K562 (cell line): ENCODE measurements at regions not wholly inside any gene's neighbourhood (a gene's known extent, or its start where the extent isn't known, plus 50 kb on each side); places are given as distances from the start of the nearest gene placed in this dataset.

ENCODE experiments used
- ATAC-seq: fragments of 200-7000 bp; cut with Tn5 transposase; 3 replicates; pipeline ENCODE4 v1.9.1; 2020; ENCODE audit warnings: moderate library complexity
- BruUV-seq: library from RNA; stranded (reverse); fragments of 400-500 nt; replicated peaks from 2 replicates; lab custom pipeline; 2021; lab: Mats Ljungman, UMichigan
- CTCF ChIA-PET: fragments of 300-600 bp; formaldehyde crosslinking; extraction: SDS; loops from one replicate; lab custom pipeline; 2021; ENCODE audit warnings: low intra/inter-chr PET ratio; lab: Yijun Ruan, JAX
- POLR2A ChIA-PET: fragments of 300-600, 350-650 bp; sonication (Branson Sonifier 250); formaldehyde crosslinking; extraction: SDS; loops from one replicate; lab custom pipeline; 2021; ENCODE audit warnings: antibody characterized with exemption, inconsistent platforms; lab: Yijun Ruan, JAX
- DNase-seq, 4 experiments: peaks; one replicate each; pipeline versions ENCODE4 v3.0.0 to v3.0.0-alpha.2; 2011 to 2018; ENCODE audit warnings: low spot score in 3 of 4, mixed read lengths in 3 of 4; ENCODE audit errors: extremely low read depth in 1 of 4
- FAIRE-seq: peaks from 2 replicates; lab custom pipeline; 2011; peaks lifted over from hg19 to GRCh38; lab: Jason Lieb, UNC
- H2AFZ ChIP-seq: 2 replicates; pipeline ENCODE4 v1.6.0; 2011; ENCODE audit warnings: low read depth, low read length, control low read depth, inconsistent platforms
- H3K27ac ChIP-seq: fragments of 200-600 bp; 3 replicates; pipeline ENCODE4 v1.8.0; 2011; ENCODE audit warnings: low read depth, mild to moderate bottlenecking, control low read depth, inconsistent platforms, low read length, moderate library complexity, mixed read lengths; ENCODE audit errors: extremely low read depth
- H3K27me3 ChIP-seq, 2 experiments: fragments of 300-600 bp in 1 of 2; 2 replicates in 1 of 2; 3 replicates in 1 of 2; pipeline versions ENCODE4 v1.6.0 to v1.8.0; 2011; ENCODE audit warnings: inconsistent platforms in 2 of 2, low read length in 2 of 2, mild to moderate bottlenecking in 1 of 2, mixed read lengths in 1 of 2, moderate library complexity in 1 of 2; ENCODE audit not compliant: control insufficient read depth in 2 of 2, insufficient read depth in 2 of 2
- H3K36me3 ChIP-seq: fragments of 300-600 bp; 3 replicates; pipeline ENCODE4 v1.8.0; 2011; ENCODE audit warnings: mild to moderate bottlenecking, low read length, inconsistent platforms; ENCODE audit not compliant: control insufficient read depth, insufficient read depth
- H3K4me1 ChIP-seq, 2 experiments: fragments of 200-600 bp in 1 of 2; replicated peaks in 1 of 2; 2 replicates in 1 of 2; 3 replicates in 1 of 2; pipeline versions ENCODE4 v1.5.1 to v1.8.0; 2011; ENCODE audit warnings: inconsistent platforms in 2 of 2, low read length in 2 of 2, mild to moderate bottlenecking in 1 of 2, mixed read lengths in 1 of 2, moderate library complexity in 1 of 2; ENCODE audit not compliant: control insufficient read depth in 2 of 2, insufficient read depth in 2 of 2
- H3K4me2 ChIP-seq: 2 replicates; pipeline ENCODE4 v1.6.1; 2011; ENCODE audit warnings: low read length, control low read depth, inconsistent platforms, mixed read lengths; ENCODE audit not compliant: insufficient read depth
- H3K4me3 ChIP-seq: fragments of 200-600 bp; sonication (generic), shearing (Covaris generic); 2 replicates; pipeline ENCODE4 v1.5.1; 2016; ENCODE audit warnings: control low read depth, inconsistent platforms
- H3K79me2 ChIP-seq: fragments of 200-600 bp; 3 replicates; pipeline ENCODE4 v1.8.0; 2011; ENCODE audit warnings: low read length, inconsistent platforms; ENCODE audit not compliant: control insufficient read depth, insufficient read depth
- H3K9ac ChIP-seq, 2 experiments: 2 replicates each; pipeline versions ENCODE4 v1.6.0 to v1.6.1; 2011; ENCODE audit warnings: low read depth in 2 of 2, low read length in 2 of 2, control low read depth in 1 of 2, inconsistent platforms in 1 of 2, mild to moderate bottlenecking in 1 of 2, mixed read lengths in 1 of 2; ENCODE audit not compliant: insufficient read depth in 1 of 2
- H3K9me1 ChIP-seq: one replicate; pipeline ENCODE4 v1.6.0; 2011; ENCODE audit warnings: inconsistent platforms, mild to moderate bottlenecking, low read length, moderate library complexity; ENCODE audit not compliant: control insufficient read depth, insufficient read depth
- H3K9me3 ChIP-seq: replicated peaks from 2 replicates; pipeline ENCODE4 v1.5.1; 2011; ENCODE audit warnings: low read depth, low read length, inconsistent platforms; ENCODE audit not compliant: control insufficient read depth, insufficient read depth
- H4K20me1 ChIP-seq: replicated peaks from 2 replicates; pipeline ENCODE4 v1.6.1; 2011; ENCODE audit warnings: low read length, inconsistent platforms, mixed read lengths; ENCODE audit not compliant: control insufficient read depth, insufficient read depth
- CHD2 ChIP-seq: IDR thresholded peaks from 2 replicates; pipeline ENCODE4 v1.6.1; 2011; ENCODE audit warnings: low read depth, low read length
- CREB5 ChIP-seq: fragments of 250-450 bp; sonication (Bioruptor Pico); IDR thresholded peaks from 2 replicates; pipeline ENCODE4 v1.5.0; 2020; ENCODE audit warnings: mild to moderate bottlenecking
- GABPB1 ChIP-seq: sonication (generic); formaldehyde crosslinking; IDR thresholded peaks from 2 replicates; pipeline ENCODE4 v1.8.0; 2022; ENCODE audit warnings: mild to moderate bottlenecking, missing genetic modification reagents
- HNRNPL ChIP-seq: fragments of 200-400 bp; formaldehyde crosslinking; IDR thresholded peaks from 2 replicates; pipeline ENCODE4 v1.6.1; 2017; ENCODE audit warnings: low read depth, mild to moderate bottlenecking, low read length
- ILF3 ChIP-seq: fragments of 450-650 bp; IDR thresholded peaks from 2 replicates; pipeline ENCODE4 v1.6.1; 2018; ENCODE audit warnings: antibody characterized with exemption, mild to moderate bottlenecking, moderate library complexity, borderline replicate concordance
- MAFG ChIP-seq: fragments of 450-650 bp; conservative IDR thresholded peaks from 2 replicates; pipeline ENCODE4 v1.6.1; 2016; ENCODE audit warnings: missing genetic modification characterization, missing compliant biosample characterization
- MTA2 ChIP-seq: fragments of 450-650 bp; IDR thresholded peaks from 2 replicates; pipeline ENCODE4 v1.6.1; 2016; ENCODE audit warnings: low read depth
- NBN ChIP-seq: fragments of 450-650 bp; IDR thresholded peaks from 2 replicates; pipeline ENCODE4 v1.6.1; 2016; ENCODE audit warnings: low read depth, mild to moderate bottlenecking
- NCOA2 ChIP-seq, 2 experiments: fragments of 450-650 bp; IDR thresholded peaks; 2 replicates each; pipeline ENCODE4 v1.6.1; 2018; ENCODE audit warnings: mild to moderate bottlenecking in 2 of 2, moderate library complexity in 1 of 2; ENCODE audit not compliant: partially characterized antibody in 2 of 2
- NFE2L1 ChIP-seq: fragments of 450-650 bp; IDR thresholded peaks from 2 replicates; pipeline ENCODE4 v1.6.1; 2016; ENCODE audit warnings: missing genetic modification characterization, low read depth, mild to moderate bottlenecking, missing compliant biosample characterization, moderate library complexity, borderline replicate concordance
- SAFB ChIP-seq: fragments of 200-400 bp; formaldehyde crosslinking; IDR thresholded peaks from 2 replicates; pipeline ENCODE4 v1.6.1; 2017; ENCODE audit warnings: low read depth, low read length, borderline replicate concordance
- ZNF143 ChIP-seq: sonication (generic); formaldehyde crosslinking; IDR thresholded peaks from 2 replicates; pipeline ENCODE4 v1.9.0; 2022; ENCODE audit warnings: mild to moderate bottlenecking, missing genetic modification reagents
- ZNF609 ChIP-seq: sonication (generic); formaldehyde crosslinking; IDR thresholded peaks from 2 replicates; pipeline ENCODE4 v1.8.1; 2023; ENCODE audit warnings: missing genetic modification reagents, mild to moderate bottlenecking, borderline replicate concordance
- ZNF668 ChIP-seq: fragments of 250-450 bp; sonication (Bioruptor Pico); IDR thresholded peaks from 2 replicates; pipeline ENCODE4 v1.8.0; 2022; ENCODE audit warnings: mild to moderate bottlenecking, inconsistent platforms
- ZNF785 ChIP-seq: fragments of 250-450 bp; sonication (Bioruptor Pico); IDR thresholded peaks from 2 replicates; pipeline ENCODE4 v1.4.0; 2020; ENCODE audit warnings: mild to moderate bottlenecking
- ZSCAN29 ChIP-seq: fragments of 450-650 bp; IDR thresholded peaks from 2 replicates; pipeline ENCODE4 v1.6.1; 2017
- WGBS: fragments of 100-300 bp; shearing (Covaris generic); methylation state at CpG from one replicate; pipeline ENCODE4 v1.1.6; 2016; ENCODE audit warnings: low coverage, mixed read lengths; ENCODE audit not compliant: insufficient coverage; ENCODE audit errors: missing lambda C conversion rate; 5-methylcytosine and 5-hydroxymethylcytosine counted together
- in situ Hi-C: fragments of 300-500 bp; cut with MboI; formaldehyde crosslinking; loops from 4 replicates; pipeline ENCODE4 v1.15.0; 2018; ENCODE audit warnings: inconsistent platforms, mixed read lengths
- intact Hi-C: fragments of 100-400 bp; cut with micrococcal nuclease; formaldehyde crosslinking; loops from 2 replicates; pipeline ENCODE4 v1.14.2; 2022
- TF ChIP-seq, protein P1 (sequence below): sonication (generic); formaldehyde crosslinking; IDR thresholded peaks from 2 replicates; pipeline ENCODE4 v1.8.0; 2022; ENCODE audit warnings: mild to moderate bottlenecking, missing genetic modification reagents

GRCh38 chr2:176961775-176962619 lies 250.6 kb upstream of the HNRNPA3 start:
- FAIRE-seq: no peak
- H3K4me1 ChIP-seq: no peaks in the 10 kb centered on the region
- H3K79me2 ChIP-seq: no peaks in the 10 kb centered on the region
- in situ Hi-C loops: no loop called here
- POLR2A ChIA-PET: interaction anchor here (0.6 to 1.6 kb wide), 3 partner anchors 16 to 405 kb away, joined by 3 to 4 read pairs (median 3); no protein-coding TSS in a partner anchor
- intact Hi-C loops: no loop called here
- H3K4me3 ChIP-seq: no peak overlapping the region
- ATAC-seq: no peak
- CTCF ChIA-PET: no interaction called here
- no peaks in the 10 kb centered on the region for H3K9me1 ChIP-seq
- H3K27ac ChIP-seq: no peak overlapping the region
- H3K9me3 ChIP-seq: no peaks in the 10 kb centered on the region
- H3K27me3 ChIP-seq: no peaks in the 10 kb centered on the region
- BruUV-seq: no TSS peak
- no peak for DNase-seq
- WGBS: 2% methylated on average over 11 of the region's 11 CpGs
- H2AFZ ChIP-seq: no peak overlapping the region
- no peaks in the 10 kb centered on the region for H4K20me1 ChIP-seq
- H3K36me3 ChIP-seq: no peaks in the 10 kb centered on the region
- no peak overlapping the region for H3K4me2 ChIP-seq
- H3K9ac ChIP-seq: no peak overlapping the region
- no peak for TF ChIP-seq NBN
- TF ChIP-seq ZNF785 (CRISPR knock-in tag): no peak
- TF ChIP-seq ILF3: no peak
- no peak for TF ChIP-seq CREB5 (CRISPR knock-in tag)
- TF ChIP-seq SAFB: no peak
- TF ChIP-seq ZSCAN29: no peak
- no peak for TF ChIP-seq NCOA2 (IDR thresholded peaks at IDR 0.05; ENCODE audit: partially characterized antibody in 2 of 2)
- TF ChIP-seq ZNF143: no peak
- no peak for TF ChIP-seq CHD2
- TF ChIP-seq MAFG (tag): no peak
- no peak for TF ChIP-seq GABPB1 (CRISPR knock-in tag)
- no peak for TF ChIP-seq ZNF668 (CRISPR knock-in tag)
- TF ChIP-seq HNRNPL: no peak
- TF ChIP-seq NFE2L1 (tag): no peak
- TF ChIP-seq, protein P1, sequence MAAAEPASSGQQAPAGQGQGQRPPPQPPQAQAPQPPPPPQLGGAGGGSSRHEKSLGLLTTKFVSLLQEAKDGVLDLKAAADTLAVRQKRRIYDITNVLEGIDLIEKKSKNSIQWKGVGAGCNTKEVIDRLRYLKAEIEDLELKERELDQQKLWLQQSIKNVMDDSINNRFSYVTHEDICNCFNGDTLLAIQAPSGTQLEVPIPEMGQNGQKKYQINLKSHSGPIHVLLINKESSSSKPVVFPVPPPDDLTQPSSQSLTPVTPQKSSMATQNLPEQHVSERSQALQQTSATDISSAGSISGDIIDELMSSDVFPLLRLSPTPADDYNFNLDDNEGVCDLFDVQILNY: no peak
- no peak for TF ChIP-seq MTA2
- no peak for TF ChIP-seq ZNF609
